ENCODE measurements at regions not wholly inside any gene's neighbourhood (a gene's known extent, or its start where the extent isn't known, plus 50 kb on each side); places are given as distances from the start of the nearest gene placed in this dataset.
"Not testable (repeated sequence)": the region's sequence is repeated elsewhere in the genome, so short reads cannot be mapped to it uniquely, and the experiment has no call there.

- DNase-seq = no peak
These were observed 333.4 kb downstream of the BCKDHB start for GRCh38 chr6:80439721-80440470.

GRCh38 chr6:80438772-80439171, 332.3 kb downstream of the BCKDHB start:
- DNase-seq = no peak

- DNase-seq = no peak
These were observed 331.3 kb downstream of the BCKDHB start for GRCh38 chr6:80437801-80438200.

GRCh38 chr6:80437221-80437620, 330.8 kb downstream of the BCKDHB start:
- DNase-seq = no peak

GRCh38 chr6:80436663-80437062, 330.2 kb downstream of the BCKDHB start:
- DNase-seq = no peak

- DNase-seq = no peak
These were observed 329.0 kb downstream of the BCKDHB start for GRCh38 chr6:80435457-80435856.

- no peak for DNase-seq
These were observed 328.4 kb downstream of the BCKDHB start for GRCh38 chr6:80434691-80435350.

GRCh38 chr6:80433673-80434025, 327.2 kb downstream of the BCKDHB start:
- DNase-seq = no peak

- no peak for DNase-seq
These were observed 326.7 kb downstream of the BCKDHB start for GRCh38 chr6:80433010-80433672.

- DNase-seq = no peak
These were observed 318.8 kb downstream of the BCKDHB start for GRCh38 chr6:80425089-80425823.

- no peak for DNase-seq
These were observed 305.0 kb downstream of the BCKDHB start for GRCh38 chr6:80411486-80411885.

- DNase-seq = not testable (repeated sequence)
These were observed 301.5 kb downstream of the BCKDHB start for GRCh38 chr6:80407976-80408375.

GRCh38 chr6:80404889-80405288, 298.4 kb downstream of the BCKDHB start:
- no peak for DNase-seq

- no peak for DNase-seq
These were observed 296.9 kb downstream of the BCKDHB start for GRCh38 chr6:80403365-80403764.

- DNase-seq = no peak
These were observed 295.8 kb downstream of the BCKDHB start for GRCh38 chr6:80402266-80402665.

All from CD4-positive, alpha-beta T cell treated with Interleukin-17A for 1 hour (primary cell).